ENCODE measurements at regions not wholly inside any gene's neighbourhood (a gene's known extent, or its start where the extent isn't known, plus 50 kb on each side); places are given as distances from the start of the nearest gene placed in this dataset.

DNA sequence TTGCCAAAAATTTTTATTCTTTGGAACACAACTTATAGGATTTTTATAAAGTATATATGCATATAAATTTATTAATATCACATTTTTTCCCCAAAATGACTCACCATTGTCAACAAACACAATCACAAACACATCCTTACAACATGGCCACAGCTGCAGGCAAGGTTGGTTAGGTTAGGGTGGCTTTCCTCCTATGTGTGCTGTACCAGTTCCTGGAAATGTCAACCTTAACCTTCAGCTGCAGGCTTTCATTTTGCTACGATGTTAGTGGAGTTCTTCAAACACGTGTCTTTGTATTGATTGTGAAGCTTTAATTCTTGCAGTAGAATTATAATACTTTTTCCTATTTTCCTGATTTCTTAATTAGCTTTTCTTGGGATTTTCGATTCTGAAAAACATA lies 185.8 kb downstream of the PTEN start:
- ChIA-PET CTCF (no interaction called here), POLR2A (no interaction called here)
- H3K27ac ChIP-seq (ENCODE audit: low read depth in 1 of 2, low read length in 2 of 2) = no peak overlapping the region
- DNase-seq (no peak), ATAC-seq (ENCODE audit: poor library complexity) (no peak)
- no peaks in the 10 kb centered on the region for H3K36me3 ChIP-seq (ENCODE audit: insufficient read depth, low read length)
- H3K4me3 Mint-ChIP-seq = no peak overlapping the region
- peaks cover 21% of the 10 kb centered on the region for H3K4me1 Mint-ChIP-seq (ENCODE audit: low read depth)
- H3K36me3 Mint-ChIP-seq (ENCODE audit: low read depth) = no peaks in the 10 kb centered on the region
- H3K27me3 Mint-ChIP-seq = no peaks in the 10 kb centered on the region
- intact Hi-C loops (cut with DNase I, micrococcal nuclease) = no loop called here
- H3K4me1 ChIP-seq (ENCODE audit: insufficient read depth, low read length) = peaks cover 5% of the 10 kb centered on the region
- H3K9me3 Mint-ChIP-seq = no peaks in the 10 kb centered on the region
- no peak overlapping the region for H3K27ac Mint-ChIP-seq
- TF ChIP-seq, protein P1, sequence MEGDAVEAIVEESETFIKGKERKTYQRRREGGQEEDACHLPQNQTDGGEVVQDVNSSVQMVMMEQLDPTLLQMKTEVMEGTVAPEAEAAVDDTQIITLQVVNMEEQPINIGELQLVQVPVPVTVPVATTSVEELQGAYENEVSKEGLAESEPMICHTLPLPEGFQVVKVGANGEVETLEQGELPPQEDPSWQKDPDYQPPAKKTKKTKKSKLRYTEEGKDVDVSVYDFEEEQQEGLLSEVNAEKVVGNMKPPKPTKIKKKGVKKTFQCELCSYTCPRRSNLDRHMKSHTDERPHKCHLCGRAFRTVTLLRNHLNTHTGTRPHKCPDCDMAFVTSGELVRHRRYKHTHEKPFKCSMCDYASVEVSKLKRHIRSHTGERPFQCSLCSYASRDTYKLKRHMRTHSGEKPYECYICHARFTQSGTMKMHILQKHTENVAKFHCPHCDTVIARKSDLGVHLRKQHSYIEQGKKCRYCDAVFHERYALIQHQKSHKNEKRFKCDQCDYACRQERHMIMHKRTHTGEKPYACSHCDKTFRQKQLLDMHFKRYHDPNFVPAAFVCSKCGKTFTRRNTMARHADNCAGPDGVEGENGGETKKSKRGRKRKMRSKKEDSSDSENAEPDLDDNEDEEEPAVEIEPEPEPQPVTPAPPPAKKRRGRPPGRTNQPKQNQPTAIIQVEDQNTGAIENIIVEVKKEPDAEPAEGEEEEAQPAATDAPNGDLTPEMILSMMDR (IDR thresholded peaks at IDR 0.05) = no peak
- no peaks in the 10 kb centered on the region for H3K9me3 ChIP-seq (ENCODE audit: control insufficient read depth in 1 of 2, insufficient read depth in 1 of 2, low read length in 2 of 2)
- no peak overlapping the region for H3K4me3 ChIP-seq (ENCODE audit: low read length)
- H3K27me3 ChIP-seq (ENCODE audit: control insufficient read depth in 1 of 2, insufficient read depth in 2 of 2, low read length in 2 of 2) = no peaks in the 10 kb centered on the region

DNA sequence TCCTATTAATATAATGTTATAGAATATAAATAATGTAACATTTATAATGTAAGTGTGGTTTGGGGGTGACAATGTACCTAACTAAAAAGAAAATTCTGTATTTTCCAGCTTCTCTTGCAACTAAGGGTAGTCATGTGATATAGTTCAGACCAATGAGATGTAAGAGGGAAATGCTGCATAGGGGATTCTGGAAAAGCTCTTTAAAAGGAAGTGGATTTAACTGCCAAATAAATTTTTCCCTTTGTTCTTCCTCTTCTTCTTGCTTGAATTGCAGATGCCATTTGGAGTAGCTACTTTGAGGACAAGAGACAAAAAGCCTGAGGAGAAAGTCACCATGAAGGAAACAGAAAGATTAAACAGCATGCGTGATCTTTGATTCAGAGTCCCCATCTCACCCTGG lies 194.3 kb downstream of the PTEN start:
- Histone ChIP-seq H3K4me3 (ENCODE audit: low read length) (no peak overlapping the region), H3K36me3 (ENCODE audit: insufficient read depth, low read length) (no peaks in the 10 kb centered on the region), H3K9me3 (ENCODE audit: control insufficient read depth in 1 of 2, insufficient read depth in 1 of 2, low read length in 2 of 2) (no peaks in the 10 kb centered on the region), H3K27ac (ENCODE audit: low read depth in 1 of 2, low read length in 2 of 2) (no peak overlapping the region), H3K27me3 (ENCODE audit: control insufficient read depth in 1 of 2, insufficient read depth in 2 of 2, low read length in 2 of 2) (no peaks in the 10 kb centered on the region), H3K4me1 (ENCODE audit: insufficient read depth, low read length) (peaks cover 3% of the 10 kb centered on the region)
- intact Hi-C loops (cut with DNase I, micrococcal nuclease) = no loop called here
- no peaks in the 10 kb centered on the region for H3K36me3 Mint-ChIP-seq (ENCODE audit: low read depth)
- peaks cover 9% of the 10 kb centered on the region for H3K4me1 Mint-ChIP-seq (ENCODE audit: low read depth)
- H3K27me3 Mint-ChIP-seq = no peaks in the 10 kb centered on the region
- ChIA-PET POLR2A (no interaction called here), CTCF (no interaction called here)
- no peak for DNase-seq
- no peaks in the 10 kb centered on the region for H3K9me3 Mint-ChIP-seq
- no peak for ATAC-seq (ENCODE audit: poor library complexity)
- H3K27ac Mint-ChIP-seq = no peak overlapping the region
- TF ChIP-seq, protein P1 (IDR thresholded peaks at IDR 0.05) = no peak
- no peak overlapping the region for H3K4me3 Mint-ChIP-seq

DNA sequence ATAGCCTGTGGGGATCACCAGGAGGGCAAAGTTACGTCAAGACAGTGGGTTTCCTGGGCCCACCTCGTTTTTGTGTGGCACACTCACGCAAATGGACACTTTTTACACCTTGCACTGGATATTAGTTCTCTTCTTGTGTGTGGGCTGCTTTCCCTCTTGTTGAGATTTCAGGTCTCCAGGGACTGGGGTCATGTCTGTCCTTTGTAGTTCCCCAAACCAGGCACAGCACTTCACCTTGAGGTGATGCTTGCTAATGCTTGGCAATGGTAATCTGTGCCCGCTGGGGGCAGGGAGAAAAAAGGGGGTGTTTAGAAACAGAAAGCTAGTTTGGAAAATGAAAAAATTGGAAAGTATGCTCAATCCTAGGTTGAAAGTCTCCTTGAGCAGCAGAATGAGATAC lies 195.3 kb downstream of the PTEN start:
- Histone ChIP-seq H3K27ac (ENCODE audit: low read depth in 1 of 2, low read length in 2 of 2) (no peak overlapping the region), H3K36me3 (ENCODE audit: insufficient read depth, low read length) (no peaks in the 10 kb centered on the region), H3K27me3 (ENCODE audit: control insufficient read depth in 1 of 2, insufficient read depth in 2 of 2, low read length in 2 of 2) (no peaks in the 10 kb centered on the region), H3K9me3 (ENCODE audit: control insufficient read depth in 1 of 2, insufficient read depth in 1 of 2, low read length in 2 of 2) (no peaks in the 10 kb centered on the region), H3K4me1 (ENCODE audit: insufficient read depth, low read length) (peaks cover 12% of the 10 kb centered on the region), H3K4me3 (ENCODE audit: low read length) (no peak overlapping the region)
- TF ChIP-seq, protein P1 (IDR thresholded peaks at IDR 0.05) = no peak
- no peak for ATAC-seq (ENCODE audit: poor library complexity)
- H3K4me1 Mint-ChIP-seq (ENCODE audit: low read depth) = peaks cover 19% of the 10 kb centered on the region
- ChIA-PET CTCF (no interaction called here), POLR2A (no interaction called here)
- no peaks in the 10 kb centered on the region for H3K36me3 Mint-ChIP-seq (ENCODE audit: low read depth)
- no peaks in the 10 kb centered on the region for H3K9me3 Mint-ChIP-seq
- no peak overlapping the region for H3K4me3 Mint-ChIP-seq
- intact Hi-C loops (cut with DNase I, micrococcal nuclease) = no loop called here
- no peak for DNase-seq
- H3K27ac Mint-ChIP-seq = no peak overlapping the region
- no peaks in the 10 kb centered on the region for H3K27me3 Mint-ChIP-seq
